H1 (cell line): ENCODE measurements at regions not wholly inside any gene's neighbourhood (a gene's known extent, or its start where the extent isn't known, plus 50 kb on each side); places are given as distances from the start of the nearest gene placed in this dataset.

Experiments used
- ASH2L ChIP-seq: fragments of 200-600, 300-600 bp; sonication (generic); IDR thresholded peaks from one replicate; pipeline ENCODE4 v1.7.1; 2017; ENCODE audit warnings: low read length
- CHD1 ChIP-seq: IDR thresholded peaks from 2 replicates; pipeline ENCODE4 v1.6.1; 2012; ENCODE audit warnings: low read depth, low read length, improper control_type of control experiment
- CHD7 ChIP-seq: fragments of 300-600 bp; sonication (generic); IDR thresholded peaks from 2 replicates; pipeline ENCODE4 v1.7.1; 2012; ENCODE audit warnings: low read length, moderate library complexity, mild to moderate bottlenecking, inconsistent platforms; ENCODE audit not compliant: insufficient replicate concordance
- GTF2F1 ChIP-seq: IDR thresholded peaks from 2 replicates; pipeline ENCODE4 v1.6.1; 2012; ENCODE audit warnings: low read depth, low read length, improper control_type of control experiment, borderline replicate concordance
- HDAC6 ChIP-seq: IDR thresholded peaks from one replicate; pipeline ENCODE4 v1.7.1; 2012; ENCODE audit warnings: low read depth, mild to moderate bottlenecking, inconsistent platforms, low read length, moderate library complexity
- RBBP5 ChIP-seq: IDR thresholded peaks from 2 replicates; pipeline ENCODE4 v1.7.1; 2012; ENCODE audit warnings: low read depth, mild to moderate bottlenecking, inconsistent platforms, low read length, moderate library complexity, borderline replicate concordance
- SAP30 ChIP-seq: fragments of 300-600 bp; sonication (generic); IDR thresholded peaks from 2 replicates; pipeline ENCODE4 v1.7.1; 2012; ENCODE audit warnings: low read length, moderate library complexity, mild to moderate bottlenecking, inconsistent platforms; ENCODE audit not compliant: insufficient read depth, insufficient replicate concordance
- SIX5 ChIP-seq: IDR thresholded peaks from 2 replicates; pipeline ENCODE4 v1.6.1; 2011; ENCODE audit warnings: mild to moderate bottlenecking, low read depth, low read length
- SUZ12 ChIP-seq: fragments of 200-600 bp; sonication (generic); IDR thresholded peaks from 2 replicates; pipeline ENCODE4 v1.6.1; 2012; ENCODE audit warnings: mild to moderate bottlenecking, inconsistent platforms, low read length, moderate library complexity, mixed read lengths
- TF ChIP-seq, protein P1 (sequence below), 3 experiments: IDR thresholded peaks; 1 replicate in 2 of 3; 2 replicates in 1 of 3; pipeline versions ENCODE4 v1.5.1 to v1.6.1; 2011; ENCODE audit warnings: low read length in 3 of 3, mild to moderate bottlenecking in 3 of 3, inconsistent platforms in 2 of 3, low read depth in 1 of 3, moderate library complexity in 1 of 3; ENCODE audit not compliant: insufficient read depth in 1 of 3; ENCODE audit errors: control extremely low read depth in 1 of 3

GRCh38 chr10:42961796-42962109 is 115.1 kb upstream of the RET start (continued):
- TF ChIP-seq CHD7 (no peak), CHD1 (no peak), ASH2L (no peak), HDAC6 (no peak), SUZ12 (no peak), SIX5 (no peak), SAP30 (no peak), GTF2F1 (no peak), RBBP5 (no peak)
- TF ChIP-seq, protein P1, sequence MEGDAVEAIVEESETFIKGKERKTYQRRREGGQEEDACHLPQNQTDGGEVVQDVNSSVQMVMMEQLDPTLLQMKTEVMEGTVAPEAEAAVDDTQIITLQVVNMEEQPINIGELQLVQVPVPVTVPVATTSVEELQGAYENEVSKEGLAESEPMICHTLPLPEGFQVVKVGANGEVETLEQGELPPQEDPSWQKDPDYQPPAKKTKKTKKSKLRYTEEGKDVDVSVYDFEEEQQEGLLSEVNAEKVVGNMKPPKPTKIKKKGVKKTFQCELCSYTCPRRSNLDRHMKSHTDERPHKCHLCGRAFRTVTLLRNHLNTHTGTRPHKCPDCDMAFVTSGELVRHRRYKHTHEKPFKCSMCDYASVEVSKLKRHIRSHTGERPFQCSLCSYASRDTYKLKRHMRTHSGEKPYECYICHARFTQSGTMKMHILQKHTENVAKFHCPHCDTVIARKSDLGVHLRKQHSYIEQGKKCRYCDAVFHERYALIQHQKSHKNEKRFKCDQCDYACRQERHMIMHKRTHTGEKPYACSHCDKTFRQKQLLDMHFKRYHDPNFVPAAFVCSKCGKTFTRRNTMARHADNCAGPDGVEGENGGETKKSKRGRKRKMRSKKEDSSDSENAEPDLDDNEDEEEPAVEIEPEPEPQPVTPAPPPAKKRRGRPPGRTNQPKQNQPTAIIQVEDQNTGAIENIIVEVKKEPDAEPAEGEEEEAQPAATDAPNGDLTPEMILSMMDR (IDR thresholded peaks at IDR 0.05; ENCODE audit: control extremely low read depth in 1 of 3, insufficient read depth in 1 of 3, low read depth in 1 of 3, low read length in 3 of 3) = no peak
